ENCODE measurements at regions not wholly inside any gene's neighbourhood (a gene's known extent, or its start where the extent isn't known, plus 50 kb on each side); places are given as distances from the start of the nearest gene placed in this dataset.

DNA sequence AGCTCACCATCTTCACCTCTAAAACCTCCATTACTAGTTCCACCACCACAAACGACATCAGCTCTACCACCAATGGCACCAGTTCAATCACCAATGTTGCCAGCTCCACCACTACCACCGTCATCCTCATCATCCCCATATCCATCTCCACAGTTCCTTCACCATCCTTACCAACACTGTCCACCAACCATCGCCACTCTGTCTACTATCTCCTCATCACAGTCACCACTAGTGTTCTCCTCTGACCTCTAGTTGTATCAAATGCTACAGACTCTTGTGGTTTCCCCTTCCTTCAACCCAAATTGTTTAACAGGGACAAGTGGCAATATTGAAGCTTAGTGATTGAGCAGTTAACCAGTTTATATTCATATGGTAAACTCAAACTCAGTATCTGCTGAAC lies 182.6 kb downstream of the CAAP1 start:
- no peak for TF ChIP-seq GABPA (IDR thresholded peaks at IDR 0.05; ENCODE audit: borderline replicate concordance, insufficient read depth, low read length)
- TF ChIP-seq CTCF (IDR thresholded peaks at IDR 0.05; ENCODE audit: control extremely low read depth in 1 of 3, insufficient read depth in 1 of 3, low read depth in 1 of 3, low read length in 3 of 3): no peak
- TF ChIP-seq TCF12 (IDR thresholded peaks at IDR 0.05; ENCODE audit: low read depth, low read length): no peak
- no peak for TF ChIP-seq SRF (IDR thresholded peaks at IDR 0.05; ENCODE audit: low read depth, low read length)
